ENCODE measurements at regions not wholly inside any gene's neighbourhood (a gene's known extent, or its start where the extent isn't known, plus 50 kb on each side); places are given as distances from the start of the nearest gene placed in this dataset.

DNA sequence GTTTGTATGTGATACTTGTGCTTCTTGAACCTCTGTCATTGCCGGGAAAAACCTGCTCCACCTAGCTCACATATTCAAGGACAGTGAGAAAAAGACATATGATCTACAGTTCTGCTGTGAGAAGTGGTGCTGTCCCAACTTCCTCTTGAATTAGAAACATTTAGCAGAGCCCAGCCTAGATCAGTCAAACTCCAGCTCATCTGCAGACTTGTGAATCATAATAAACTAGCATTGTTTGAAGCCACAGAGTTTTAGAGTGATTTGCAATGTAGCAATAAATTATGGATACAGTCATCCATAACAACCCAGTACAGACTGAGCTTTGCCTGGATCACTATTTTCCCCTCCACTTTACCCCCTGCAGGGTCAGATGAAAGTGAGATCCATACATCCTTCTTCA is 497.8 kb downstream of the PLA2G4A start:
- no peak for DNase-seq

DNA sequence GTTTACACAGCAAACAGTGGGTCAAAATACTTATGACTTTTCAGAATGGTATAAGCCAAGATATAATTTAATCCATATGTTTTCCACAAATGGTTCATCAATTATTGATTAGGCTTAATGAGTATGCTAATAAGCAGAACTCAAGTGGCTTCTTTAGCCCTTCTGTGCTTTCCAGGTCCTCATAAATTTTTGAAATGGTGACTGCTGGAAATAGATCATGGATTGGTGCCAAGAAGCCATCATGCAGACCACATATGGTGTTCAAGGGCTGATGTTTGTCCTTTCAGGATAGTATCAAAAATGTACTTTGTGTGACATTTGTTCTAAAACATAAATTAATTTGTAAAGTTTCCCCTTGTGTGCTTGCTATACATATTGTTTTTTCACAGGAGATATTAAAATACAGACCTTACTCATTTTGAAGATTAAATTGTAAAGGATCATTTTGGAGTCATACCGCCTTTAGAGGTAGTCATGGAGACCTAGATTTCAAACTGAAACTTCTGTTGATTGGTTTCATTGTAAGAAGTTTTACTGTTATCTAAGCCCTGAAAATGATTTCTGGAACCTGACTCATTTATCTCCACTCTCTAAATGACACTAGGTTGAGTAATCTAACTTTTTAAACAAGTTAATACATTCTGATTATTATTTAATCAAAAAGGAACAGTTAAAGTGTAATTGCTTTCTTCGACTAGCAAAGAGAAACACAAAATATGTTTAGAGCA is 507.9 kb downstream of the PLA2G4A start:
- no peak for DNase-seq

DNA sequence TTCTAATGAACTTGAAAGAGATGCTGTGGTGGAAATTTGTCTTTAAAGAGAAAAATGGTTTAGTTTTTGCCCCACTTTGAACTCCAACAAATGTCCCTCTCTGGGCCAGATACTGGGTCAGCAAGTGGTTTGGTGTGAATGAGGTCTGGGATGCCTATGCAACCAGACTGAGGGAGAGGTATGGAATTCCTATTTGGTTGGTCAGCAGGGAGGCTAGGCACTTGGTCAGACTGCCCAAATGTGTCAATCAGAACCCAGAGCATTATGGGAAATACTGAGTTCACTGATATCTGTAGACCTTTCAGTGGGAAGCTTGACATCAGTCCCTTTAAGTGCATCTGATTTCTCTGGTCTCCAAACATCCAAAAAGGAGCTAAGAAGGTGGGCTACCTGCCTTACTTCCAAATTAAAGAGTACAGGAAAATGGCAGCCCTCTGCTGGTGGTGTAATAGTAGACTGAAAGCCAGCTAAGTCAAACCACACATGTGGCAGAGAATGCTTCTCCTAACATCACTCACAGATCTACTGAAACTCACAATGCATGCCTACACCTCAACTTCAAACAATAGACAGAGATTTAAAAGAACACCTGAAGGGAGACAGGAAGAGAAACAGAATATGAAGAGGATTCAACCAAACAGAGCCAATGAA is 510.1 kb downstream of the PLA2G4A start:
- no peak for DNase-seq

DNA sequence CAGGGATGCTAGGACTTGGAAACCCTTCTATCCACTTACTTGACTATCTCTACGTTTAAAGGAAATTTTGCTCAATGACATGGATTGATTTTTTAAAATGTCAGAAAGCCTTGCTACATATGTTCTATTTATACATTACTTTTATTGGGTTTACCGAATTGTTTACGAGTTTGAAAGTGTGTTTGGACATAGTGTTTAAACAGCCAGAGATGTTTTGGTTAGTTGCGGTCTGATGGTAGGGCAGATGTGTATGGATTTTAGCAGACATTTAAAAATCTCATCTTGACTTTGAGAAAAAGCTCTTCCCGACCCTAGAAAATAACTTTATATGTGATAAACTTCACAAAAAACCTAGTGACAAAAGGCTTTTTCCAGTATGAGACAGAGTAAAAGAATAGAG is 513.7 kb downstream of the PLA2G4A start:
- no peak for DNase-seq

DNA sequence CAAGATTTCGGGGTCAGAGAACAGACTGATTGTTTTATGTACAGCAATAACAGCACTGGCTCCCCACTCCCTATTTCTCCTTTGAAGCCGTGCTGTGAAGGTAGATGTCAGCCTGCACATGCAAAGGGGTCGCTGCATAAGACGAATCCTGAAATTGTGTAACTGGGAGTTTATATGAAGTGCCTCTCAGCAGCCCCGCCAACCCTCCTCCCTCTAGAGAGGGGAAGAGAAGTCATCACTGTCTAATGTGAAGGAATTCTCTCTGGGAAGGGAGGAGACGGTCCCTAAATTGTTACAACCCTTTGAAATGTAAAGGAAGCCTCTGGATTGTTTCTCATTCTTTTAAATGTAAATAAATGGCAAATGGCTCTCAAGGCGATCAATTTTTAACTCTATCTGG is 545.3 kb downstream of the PLA2G4A start:
- DNase-seq, result no peak

DNA sequence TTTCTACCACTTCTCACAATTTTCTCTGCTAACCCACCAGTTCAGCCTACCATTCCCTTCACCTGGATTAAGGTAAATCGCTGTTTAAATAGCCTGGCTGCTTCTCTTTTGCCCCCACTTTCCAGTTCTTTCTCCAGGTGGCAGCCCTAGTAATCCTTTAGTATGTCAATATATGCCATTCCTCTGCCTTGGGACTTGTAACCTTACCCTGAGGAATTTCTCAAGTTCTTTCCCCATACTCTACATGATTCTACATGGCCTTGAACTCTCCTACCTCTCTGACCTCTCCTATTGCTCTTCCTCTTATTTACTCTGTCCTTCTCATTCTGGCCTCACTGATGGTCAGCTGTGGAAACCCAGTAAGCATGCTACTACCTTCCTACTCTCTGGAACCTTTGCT is 546.0 kb downstream of the PLA2G4A start:
- no peak for DNase-seq

DNA sequence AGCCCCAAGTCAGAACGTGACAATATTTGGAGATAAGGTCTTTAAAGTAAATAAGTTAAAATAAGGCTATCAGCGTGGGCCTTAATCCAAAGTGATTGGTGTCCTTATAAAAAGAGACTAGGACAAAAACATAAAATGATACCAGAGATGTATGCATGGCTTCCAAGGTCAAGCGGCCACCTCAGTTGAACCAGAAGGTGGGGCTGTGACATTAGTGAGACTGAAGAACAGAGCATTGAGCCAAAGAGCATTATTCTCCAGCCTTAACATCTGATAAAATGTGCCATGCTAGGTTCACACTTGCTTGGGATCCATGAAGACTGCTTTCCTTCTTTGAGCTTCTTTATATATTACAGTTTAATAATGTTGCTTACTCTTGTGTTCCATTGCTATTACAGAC is 554.6 kb downstream of the PLA2G4A start:
- DNase-seq, result no peak

DNA sequence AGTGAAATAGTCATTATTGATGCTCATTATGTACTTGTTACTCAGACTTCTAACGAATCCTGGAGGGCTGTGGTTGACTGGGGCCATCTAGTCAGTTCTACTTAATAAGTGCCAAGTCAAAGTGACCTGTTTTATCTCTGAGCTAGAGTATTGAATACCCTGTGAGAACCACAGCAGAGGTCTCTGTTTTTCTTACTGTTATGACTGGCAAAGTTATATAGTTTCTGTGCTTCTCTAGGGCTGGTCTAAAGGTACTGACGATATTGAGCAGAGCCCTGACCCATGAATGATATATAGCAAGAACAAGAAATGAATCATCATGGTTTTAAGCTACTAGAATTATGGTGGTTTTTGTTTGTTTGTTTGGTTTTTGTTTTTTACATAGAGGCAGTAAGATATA is 555.8 kb downstream of the PLA2G4A start:
- no peak for DNase-seq

DNA sequence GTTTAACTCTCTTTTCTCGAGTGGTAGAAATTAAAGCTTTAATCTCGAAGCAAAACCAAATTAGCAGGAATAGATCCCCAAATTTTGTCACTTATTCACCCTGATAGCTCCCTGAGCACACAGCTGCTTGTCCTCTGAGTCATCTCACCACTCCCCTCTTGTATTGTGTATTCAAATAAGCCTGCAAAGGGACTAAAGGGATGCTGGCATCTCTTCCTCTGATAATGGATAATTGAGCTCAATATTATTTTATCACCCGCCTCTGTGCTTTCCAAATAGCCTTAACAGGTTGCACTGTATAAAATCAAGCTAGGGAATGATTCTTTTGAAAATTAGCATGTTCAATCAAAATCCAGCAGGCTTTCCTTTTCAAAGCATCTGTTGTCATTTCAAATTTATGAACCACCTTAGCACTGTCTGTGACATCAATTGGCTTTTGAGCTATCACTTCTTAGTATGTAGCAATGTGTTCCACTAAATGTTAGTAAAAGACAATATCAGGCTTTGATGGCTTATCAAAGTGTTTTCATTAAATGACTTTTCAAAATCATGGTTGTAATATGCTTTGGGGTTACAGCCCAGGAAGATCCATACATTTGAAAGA is 561.6 kb downstream of the PLA2G4A start:
- no peak for DNase-seq

DNA sequence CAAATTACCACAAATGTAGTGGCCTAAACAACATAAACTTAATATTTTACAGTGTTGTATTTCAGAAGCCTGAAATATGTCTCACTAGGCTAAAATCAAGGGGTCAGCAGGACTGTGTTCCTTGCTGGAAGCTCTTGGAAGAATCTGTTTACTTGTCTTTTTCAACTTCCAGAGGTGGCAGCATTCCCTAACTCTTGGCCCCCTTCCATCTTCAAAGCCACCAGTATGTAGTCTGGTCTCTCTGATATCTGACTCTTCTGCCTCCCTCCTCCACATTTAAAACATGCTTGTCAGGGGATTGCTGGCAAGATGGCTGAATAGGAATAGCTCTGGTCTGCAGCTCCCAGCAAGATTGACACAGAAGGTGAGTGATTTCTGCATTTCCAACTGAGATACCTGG is 567.5 kb downstream of the PLA2G4A start:
- no peak for DNase-seq

DNA sequence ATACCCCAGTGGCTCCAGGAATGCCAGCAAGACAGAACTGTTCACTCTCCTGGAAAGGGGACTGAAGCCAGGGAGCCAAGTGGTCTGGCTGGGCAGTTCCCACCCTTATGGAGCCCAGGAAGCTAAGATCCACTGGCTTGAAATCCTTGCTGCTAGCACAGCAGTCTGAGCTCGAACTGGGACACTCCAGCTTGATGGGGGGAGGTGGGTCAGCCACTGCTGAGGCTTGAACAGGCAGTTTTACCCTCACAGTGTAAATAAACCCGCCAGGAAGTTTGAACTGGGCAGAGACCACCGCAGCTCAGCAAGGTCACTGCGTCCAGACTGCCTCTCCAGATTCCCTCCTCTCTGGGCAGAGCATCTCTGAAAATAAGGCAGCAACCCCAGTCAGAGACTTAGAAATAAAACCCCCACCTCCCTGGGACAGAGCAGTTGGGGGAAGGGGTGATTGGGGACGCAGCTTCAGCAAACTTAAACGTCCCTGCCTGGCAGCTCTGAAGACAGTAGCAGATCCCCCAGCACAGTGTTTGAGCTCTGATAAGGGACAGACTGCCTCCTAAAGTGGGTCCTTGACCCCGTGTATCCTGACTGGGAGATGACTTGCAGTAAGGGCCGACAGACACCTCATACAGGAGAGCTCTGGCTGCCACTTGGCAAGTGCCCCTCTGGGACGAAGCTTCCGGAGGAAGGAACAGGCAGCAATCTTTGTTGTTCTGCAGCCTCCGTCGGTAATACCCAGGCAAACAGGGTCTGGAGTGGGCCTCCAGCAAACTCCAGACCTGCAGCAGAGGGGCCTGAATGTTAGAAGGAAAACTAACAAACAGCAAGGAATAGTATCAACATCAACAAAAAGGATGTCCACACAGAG is 568.4 kb downstream of the PLA2G4A start:
- no peak for DNase-seq

DNA sequence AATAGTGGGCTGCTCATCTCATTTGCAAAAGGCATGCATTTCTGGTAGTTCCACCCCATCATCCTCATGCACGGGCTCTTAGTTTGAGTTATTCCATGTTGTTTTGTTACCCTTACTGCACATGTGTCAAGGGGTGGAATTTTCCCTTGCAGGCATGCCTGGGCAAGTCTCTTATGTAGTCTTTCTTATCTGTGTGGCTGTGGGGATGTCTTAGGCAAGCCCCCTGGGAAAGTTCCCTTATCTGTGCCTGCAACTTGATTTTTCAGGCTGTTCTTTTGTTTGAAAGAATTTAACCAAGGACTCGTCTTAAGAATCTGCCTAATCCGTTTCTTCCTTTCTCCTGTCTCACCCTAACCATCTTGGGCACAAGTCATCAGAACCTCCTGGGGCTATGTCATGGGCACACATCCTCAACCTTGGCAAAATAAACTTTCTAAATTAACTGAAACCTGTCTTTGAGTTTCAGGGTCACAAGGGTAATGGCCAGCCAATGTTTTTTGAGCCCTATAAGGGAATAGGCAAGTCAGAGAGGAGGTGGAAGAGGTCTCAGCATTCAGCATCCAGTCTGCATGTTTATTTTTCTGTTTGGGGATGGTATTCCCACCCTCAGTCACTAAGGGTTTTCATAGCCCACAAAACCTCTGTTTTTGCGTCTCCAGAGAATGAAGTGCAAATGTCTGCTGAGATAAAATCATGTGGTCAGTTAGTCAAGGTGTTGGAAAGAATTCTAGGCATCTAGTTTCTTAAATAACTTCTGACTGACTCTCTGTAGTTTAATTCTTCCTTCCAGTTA is 579.7 kb downstream of the PLA2G4A start:
- DNase-seq, result no peak

DNA sequence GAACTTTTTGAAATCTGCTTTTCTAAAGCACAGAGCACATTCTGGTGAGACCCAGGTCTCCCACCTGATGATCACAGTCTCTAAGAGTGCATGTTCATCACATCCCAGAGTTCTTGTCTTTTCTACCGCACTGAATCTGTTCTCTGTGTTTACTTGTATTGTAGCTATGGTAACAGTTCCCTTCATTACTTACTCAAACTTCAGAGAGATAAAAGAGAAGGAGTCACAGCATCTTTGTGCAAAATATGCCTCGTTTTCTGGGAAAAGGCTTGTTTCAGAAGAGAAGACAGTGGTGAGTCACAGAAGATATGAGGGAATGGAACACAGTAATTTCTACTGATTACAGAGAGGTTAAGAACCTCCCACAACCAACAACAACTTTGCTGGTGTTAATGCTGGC is 580.6 kb downstream of the PLA2G4A start:
- no peak for DNase-seq

DNA sequence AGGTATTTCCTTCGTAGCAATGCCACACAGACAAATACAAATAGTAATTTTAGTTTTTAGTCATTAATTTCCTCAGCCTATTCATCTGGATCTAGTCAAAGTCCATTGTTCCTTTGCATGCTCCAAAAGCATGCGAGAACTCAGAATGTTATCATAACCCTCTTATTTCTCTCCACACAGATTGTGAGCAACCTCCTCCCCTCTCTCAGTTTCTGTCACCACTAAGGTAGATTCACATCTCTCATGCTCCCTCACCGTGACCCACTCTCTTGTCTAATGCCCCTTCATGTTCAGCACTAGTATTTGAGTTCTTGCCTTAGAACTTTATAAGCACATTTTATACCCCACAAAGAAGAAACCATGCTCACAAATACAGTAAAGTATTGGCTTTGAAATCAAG is 582.4 kb downstream of the PLA2G4A start:
- no peak for DNase-seq

DNA sequence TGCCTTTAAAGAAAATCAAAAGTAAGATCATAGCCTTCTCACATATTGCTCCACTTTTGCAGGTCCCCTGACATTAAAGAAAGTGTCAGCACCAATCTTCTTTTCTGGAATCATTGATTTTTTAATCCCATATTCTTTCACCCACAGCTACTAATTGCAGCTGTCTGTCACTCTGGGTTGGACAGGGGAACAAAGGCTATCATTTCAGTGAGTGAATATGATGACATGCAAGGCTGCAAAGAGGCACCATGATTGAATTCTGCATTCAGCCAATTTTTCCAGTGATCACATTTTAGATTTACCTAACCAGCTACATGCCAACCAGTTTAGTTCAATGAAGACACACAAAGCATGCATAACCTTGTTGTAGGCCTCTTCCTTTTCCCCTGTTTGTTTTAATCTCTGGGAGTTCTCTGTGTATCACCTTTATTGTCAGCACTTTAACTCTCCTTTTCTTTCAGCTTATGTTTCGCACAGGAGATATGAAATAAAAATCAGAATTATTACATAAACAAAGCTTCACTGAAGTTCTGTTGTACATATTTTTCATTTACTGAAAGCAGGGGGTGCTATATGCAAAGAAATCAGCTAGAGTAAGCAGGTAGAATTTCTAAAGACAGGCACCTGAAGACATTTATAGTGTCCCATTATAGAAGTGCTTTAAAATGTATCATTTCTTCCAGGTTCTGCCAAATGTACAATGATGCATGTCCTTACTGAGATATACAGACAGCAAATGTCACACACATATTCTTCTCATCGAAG is 584.8 kb downstream of the PLA2G4A start:
- peak; percentile 11 for DNase-seq

DNA sequence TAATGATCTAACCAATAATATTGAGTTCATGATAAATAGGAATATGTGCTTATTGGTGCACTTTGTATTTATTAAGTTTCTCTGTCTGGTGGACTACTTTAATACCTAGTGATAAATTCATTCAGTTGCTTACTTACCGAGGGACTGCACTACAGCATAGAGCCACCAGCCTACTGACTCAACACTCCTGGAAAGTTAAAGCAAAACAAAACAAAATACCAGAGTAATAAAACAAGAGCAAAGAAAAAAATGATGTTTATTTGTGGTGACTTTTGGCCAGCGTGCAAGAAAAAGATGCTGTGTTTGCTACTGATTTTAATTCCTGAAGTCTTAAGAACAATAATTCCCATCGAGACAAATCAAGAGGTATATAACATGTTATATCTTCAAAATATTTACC is 586.3 kb downstream of the PLA2G4A start:
- DNase-seq, result no peak

DNA sequence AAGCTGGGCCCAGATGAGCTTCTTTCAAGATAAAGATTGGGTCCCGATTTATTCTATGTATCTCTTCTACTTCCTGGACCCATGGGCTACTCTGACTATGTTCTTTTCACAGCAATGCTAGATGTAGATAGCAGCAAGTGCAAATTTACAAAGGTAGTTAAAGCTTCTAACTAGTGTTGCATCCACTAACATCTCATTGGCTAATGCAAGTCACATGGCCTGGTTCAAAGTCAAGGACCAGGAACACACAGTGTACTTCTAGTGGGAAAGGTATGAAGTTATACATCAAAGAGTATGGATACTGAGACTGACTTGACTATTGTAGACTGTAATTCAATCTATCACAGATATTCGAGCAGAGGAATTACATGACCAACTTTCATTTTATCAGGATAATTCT is 588.8 kb downstream of the PLA2G4A start:
- DNase-seq, result no peak

DNA sequence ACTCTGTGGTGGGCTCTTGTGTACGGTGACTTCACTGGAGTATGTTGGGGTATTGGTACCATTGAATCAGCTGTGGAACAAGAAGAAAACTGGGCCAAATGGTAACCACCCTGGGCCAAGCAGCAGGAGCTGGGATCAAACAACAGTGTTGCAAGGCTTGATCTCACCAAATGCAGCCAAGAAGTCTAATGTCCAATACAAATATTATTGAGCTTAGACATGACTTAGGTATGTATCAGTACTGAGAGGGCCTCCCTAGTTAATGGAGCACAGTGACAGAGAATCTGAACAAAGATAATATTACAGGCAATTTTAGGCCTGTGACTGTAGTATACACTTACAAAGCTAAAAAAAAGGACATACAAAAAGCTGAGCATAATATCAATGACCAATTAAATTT is 604.8 kb downstream of the PLA2G4A start:
- no peak for DNase-seq

DNA sequence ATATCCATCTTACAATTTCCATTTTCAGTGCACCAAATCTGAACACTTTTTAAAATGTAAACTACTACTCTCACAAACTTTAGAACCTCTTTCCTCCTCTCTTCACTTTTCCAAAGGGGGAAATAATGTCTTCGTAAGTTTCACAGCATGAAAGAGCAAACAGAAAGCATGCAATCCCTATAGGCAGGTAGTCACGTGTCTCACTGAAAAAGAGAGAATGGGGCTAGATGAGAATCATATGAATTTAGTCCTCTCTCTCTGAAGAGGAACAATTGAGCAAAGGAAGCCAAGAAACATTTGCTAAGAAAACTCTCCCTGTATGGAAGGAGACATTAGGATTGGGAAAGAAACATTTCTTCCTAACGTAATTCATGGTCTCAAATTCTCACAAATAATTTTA is 613.9 kb downstream of the PLA2G4A start:
- no peak for DNase-seq

DNA sequence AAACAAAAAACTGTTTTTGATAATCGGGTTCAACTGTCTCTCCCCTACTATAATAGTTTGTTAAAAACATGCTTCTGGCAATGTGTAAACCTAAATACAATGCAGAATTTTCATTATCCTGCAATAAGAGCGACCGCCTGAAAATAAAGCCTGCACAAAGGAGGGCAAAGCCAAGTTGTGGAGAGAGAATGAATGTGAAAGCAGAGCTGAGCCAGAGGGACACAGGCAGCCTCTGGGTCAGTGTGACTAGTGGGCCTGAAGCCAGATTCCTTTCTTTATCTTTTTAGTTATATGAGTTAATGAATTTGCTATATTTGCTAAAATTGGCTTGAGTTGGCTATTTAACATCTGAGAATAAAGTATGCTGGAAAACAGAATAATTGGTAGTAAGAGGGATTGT is 615.2 kb downstream of the PLA2G4A start:
- DNase-seq, result no peak

DNA sequence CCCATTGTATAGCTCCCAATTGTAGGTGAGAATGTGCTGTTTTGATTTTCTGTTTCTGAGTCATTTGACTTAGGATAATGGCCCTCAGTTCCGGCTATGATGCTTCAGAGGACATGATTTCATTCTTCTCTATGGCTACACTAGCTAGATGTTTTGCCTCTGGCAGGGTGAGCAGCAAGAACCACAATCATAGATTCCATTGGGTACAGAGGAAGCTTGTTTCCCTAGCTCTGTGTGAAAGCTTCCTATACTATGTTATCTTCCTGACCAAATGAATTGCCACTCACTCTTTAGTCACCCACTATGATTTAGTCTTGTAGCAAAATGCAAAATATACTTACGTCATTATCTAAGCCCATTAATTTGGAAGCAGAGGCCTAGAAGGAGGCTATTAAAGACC is 616.3 kb downstream of the PLA2G4A start:
- DNase-seq, result no peak

DNA sequence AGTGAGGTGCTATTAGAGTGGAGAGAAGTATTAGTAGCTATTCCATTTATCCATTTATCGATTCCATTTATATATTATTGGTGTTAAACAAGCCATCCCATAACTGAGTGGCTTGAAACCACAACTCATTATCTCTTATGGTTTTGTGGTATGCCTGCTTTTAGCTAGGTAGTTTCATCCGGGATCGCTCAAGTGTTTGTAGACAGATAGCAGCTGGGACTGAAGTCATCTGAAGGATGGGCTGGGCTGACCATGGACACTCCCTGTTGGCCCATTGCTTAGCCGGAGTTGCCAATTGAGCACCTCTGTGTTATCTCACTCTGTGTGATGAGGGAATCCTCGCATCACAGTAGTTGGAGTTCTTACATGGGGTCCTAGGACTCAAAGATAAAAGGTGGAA is 622.5 kb downstream of the PLA2G4A start:
- DNase-seq, result no peak

Measured in NCI-H1436 (cell line).